Spleen (tissue), 7 donors: ENCODE measurements at regions not wholly inside any gene's neighbourhood (a gene's known extent, or its start where the extent isn't known, plus 50 kb on each side); places are given as distances from the start of the nearest gene placed in this dataset.

ENCODE experiments used
- POLR2A ChIP-seq, 3 donors: fragments of 450-650 bp; IDR thresholded peaks; one replicate each; pipeline ENCODE4 v1.5.1; 2017; ENCODE audit warnings: antibody characterized with exemption in 3 of 3, mild to moderate bottlenecking in 1 of 3
- POLR2AphosphoS5 ChIP-seq, 3 donors: sonication (generic); formaldehyde crosslinking; IDR thresholded peaks; one replicate each; pipeline ENCODE4 v1.5.1; 2017; ENCODE audit warnings: antibody characterized with exemption in 3 of 3
- TF ChIP-seq, protein P1 (sequence below), 11 experiments: fragments of 200-600 bp in 7 of 11; fragments of 450-650 bp in 4 of 11; sonication (generic) in 4 of 11; IDR thresholded peaks in 8 of 11; conservative IDR thresholded peaks in 3 of 11; 1 replicate in 7 of 11; 2 replicates in 4 of 11; pipeline versions ENCODE4 v1.4.0 to v1.8.0; 2016 to 2021; ENCODE audit warnings: antibody characterized with exemption in 11 of 11, inconsistent platforms in 4 of 11, mild to moderate bottlenecking in 1 of 11
- donor health status: DM: no; HTN: no; CAD: no; lungs with moderate emphysema.
- donor health status: DM: no; HTN: no; CAD: no.
- donor health status: DM: no; HTN: no; CAD: no.

DNA sequence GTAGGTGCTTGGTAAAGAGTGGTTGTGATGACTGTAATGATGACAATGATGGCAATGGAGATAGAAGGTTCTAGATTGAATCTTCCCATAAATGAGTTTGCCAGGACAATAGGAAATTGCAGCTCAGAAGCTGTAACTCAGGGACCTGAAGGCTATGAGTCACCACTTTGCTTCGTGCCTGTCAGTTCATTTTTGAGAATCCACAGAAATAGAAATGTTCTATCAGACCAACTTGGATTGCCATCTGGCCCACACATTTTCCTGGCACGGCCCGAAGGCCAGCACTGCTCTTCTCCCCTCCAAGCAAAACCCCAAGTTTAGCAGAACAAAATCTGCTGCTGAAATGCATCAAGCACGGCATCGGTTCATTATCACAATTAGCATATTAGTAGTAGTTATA, 1127.0 kb downstream of the BCL11B start:
- no peak for TF ChIP-seq POLR2A (IDR thresholded peaks at IDR 0.05)
- TF ChIP-seq POLR2AphosphoS5 (IDR thresholded peaks at IDR 0.05) = no peak
- TF ChIP-seq, protein P1, sequence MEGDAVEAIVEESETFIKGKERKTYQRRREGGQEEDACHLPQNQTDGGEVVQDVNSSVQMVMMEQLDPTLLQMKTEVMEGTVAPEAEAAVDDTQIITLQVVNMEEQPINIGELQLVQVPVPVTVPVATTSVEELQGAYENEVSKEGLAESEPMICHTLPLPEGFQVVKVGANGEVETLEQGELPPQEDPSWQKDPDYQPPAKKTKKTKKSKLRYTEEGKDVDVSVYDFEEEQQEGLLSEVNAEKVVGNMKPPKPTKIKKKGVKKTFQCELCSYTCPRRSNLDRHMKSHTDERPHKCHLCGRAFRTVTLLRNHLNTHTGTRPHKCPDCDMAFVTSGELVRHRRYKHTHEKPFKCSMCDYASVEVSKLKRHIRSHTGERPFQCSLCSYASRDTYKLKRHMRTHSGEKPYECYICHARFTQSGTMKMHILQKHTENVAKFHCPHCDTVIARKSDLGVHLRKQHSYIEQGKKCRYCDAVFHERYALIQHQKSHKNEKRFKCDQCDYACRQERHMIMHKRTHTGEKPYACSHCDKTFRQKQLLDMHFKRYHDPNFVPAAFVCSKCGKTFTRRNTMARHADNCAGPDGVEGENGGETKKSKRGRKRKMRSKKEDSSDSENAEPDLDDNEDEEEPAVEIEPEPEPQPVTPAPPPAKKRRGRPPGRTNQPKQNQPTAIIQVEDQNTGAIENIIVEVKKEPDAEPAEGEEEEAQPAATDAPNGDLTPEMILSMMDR (IDR thresholded peaks at IDR 0.05 in 8 of 11, conservative IDR thresholded peaks at IDR 0.05 in 3 of 11) = no peak
